ENCODE measurements at regions not wholly inside any gene's neighbourhood (a gene's known extent, or its start where the extent isn't known, plus 50 kb on each side); places are given as distances from the start of the nearest gene placed in this dataset.

GRCh38 chr5:122517091-122517490 lies 205.1 kb downstream of the SNCAIP start:
- Histone ChIP-seq H3K4me2 (ENCODE audit: extremely low read depth, insufficient read depth, low read length) (no peak overlapping the region), H3K27me3 (ENCODE audit: control insufficient read depth, insufficient read depth, low read length) (no peaks in the 10 kb centered on the region), H4K20me1 (ENCODE audit: control insufficient read depth, extremely low read depth, insufficient read depth, low read length) (no peaks in the 10 kb centered on the region), H3K9me3 (ENCODE audit: control insufficient read depth, insufficient read depth, low read depth, low read length) (no peaks in the 10 kb centered on the region), H3K79me2 (ENCODE audit: control insufficient read depth, insufficient read depth, low read length) (no peaks in the 10 kb centered on the region), H3K9ac (ENCODE audit: insufficient read depth, low read length) (no peak overlapping the region), H3K4me3 (replicated peaks in 1 of 4; ENCODE audit: control extremely low read depth in 1 of 4, insufficient read depth in 1 of 4, low read depth in 3 of 4, low read length in 4 of 4) (no peak overlapping the region), H2AFZ (ENCODE audit: low read length) (no peak overlapping the region), H3K36me3 (ENCODE audit: control insufficient read depth, insufficient read depth, low read length) (no peaks in the 10 kb centered on the region), H3K27ac (ENCODE audit: insufficient read depth, low read length) (no peak overlapping the region), H3K4me1 (ENCODE audit: control insufficient read depth, extremely low read depth, insufficient read depth, low read length) (no peaks in the 10 kb centered on the region)
- no peak for DNase-seq (ENCODE audit: low read depth in 2 of 2)
- TF ChIP-seq EZH2 (IDR thresholded peaks at IDR 0.05; ENCODE audit: low read length, missing control alignments) = no peak
- TF ChIP-seq, protein P1, sequence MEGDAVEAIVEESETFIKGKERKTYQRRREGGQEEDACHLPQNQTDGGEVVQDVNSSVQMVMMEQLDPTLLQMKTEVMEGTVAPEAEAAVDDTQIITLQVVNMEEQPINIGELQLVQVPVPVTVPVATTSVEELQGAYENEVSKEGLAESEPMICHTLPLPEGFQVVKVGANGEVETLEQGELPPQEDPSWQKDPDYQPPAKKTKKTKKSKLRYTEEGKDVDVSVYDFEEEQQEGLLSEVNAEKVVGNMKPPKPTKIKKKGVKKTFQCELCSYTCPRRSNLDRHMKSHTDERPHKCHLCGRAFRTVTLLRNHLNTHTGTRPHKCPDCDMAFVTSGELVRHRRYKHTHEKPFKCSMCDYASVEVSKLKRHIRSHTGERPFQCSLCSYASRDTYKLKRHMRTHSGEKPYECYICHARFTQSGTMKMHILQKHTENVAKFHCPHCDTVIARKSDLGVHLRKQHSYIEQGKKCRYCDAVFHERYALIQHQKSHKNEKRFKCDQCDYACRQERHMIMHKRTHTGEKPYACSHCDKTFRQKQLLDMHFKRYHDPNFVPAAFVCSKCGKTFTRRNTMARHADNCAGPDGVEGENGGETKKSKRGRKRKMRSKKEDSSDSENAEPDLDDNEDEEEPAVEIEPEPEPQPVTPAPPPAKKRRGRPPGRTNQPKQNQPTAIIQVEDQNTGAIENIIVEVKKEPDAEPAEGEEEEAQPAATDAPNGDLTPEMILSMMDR (conservative IDR thresholded peaks at IDR 0.05 in 1 of 2, IDR thresholded peaks at IDR 0.05 in 1 of 2; ENCODE audit: low read depth in 1 of 2, low read length in 2 of 2) = no peak

GRCh38 chr5:122523776-122524175 lies 211.7 kb downstream of the SNCAIP start:
- Histone ChIP-seq H3K9ac (ENCODE audit: insufficient read depth, low read length) (no peak overlapping the region), H4K20me1 (ENCODE audit: control insufficient read depth, extremely low read depth, insufficient read depth, low read length) (no peaks in the 10 kb centered on the region), H3K4me2 (ENCODE audit: extremely low read depth, insufficient read depth, low read length) (no peak overlapping the region), H2AFZ (ENCODE audit: low read length) (no peak overlapping the region), H3K27ac (ENCODE audit: insufficient read depth, low read length) (no peak overlapping the region), H3K4me3 (replicated peaks in 1 of 4; ENCODE audit: control extremely low read depth in 1 of 4, insufficient read depth in 1 of 4, low read depth in 3 of 4, low read length in 4 of 4) (no peak overlapping the region), H3K79me2 (ENCODE audit: control insufficient read depth, insufficient read depth, low read length) (no peaks in the 10 kb centered on the region), H3K36me3 (ENCODE audit: control insufficient read depth, insufficient read depth, low read length) (no peaks in the 10 kb centered on the region), H3K27me3 (ENCODE audit: control insufficient read depth, insufficient read depth, low read length) (no peaks in the 10 kb centered on the region), H3K9me3 (ENCODE audit: control insufficient read depth, insufficient read depth, low read depth, low read length) (no peaks in the 10 kb centered on the region), H3K4me1 (ENCODE audit: control insufficient read depth, extremely low read depth, insufficient read depth, low read length) (no peaks in the 10 kb centered on the region)
- DNase-seq (ENCODE audit: low read depth in 2 of 2) = no peak
- no peak for TF ChIP-seq EZH2 (IDR thresholded peaks at IDR 0.05; ENCODE audit: low read length, missing control alignments)
- TF ChIP-seq, protein P1 (conservative IDR thresholded peaks at IDR 0.05 in 1 of 2, IDR thresholded peaks at IDR 0.05 in 1 of 2; ENCODE audit: low read depth in 1 of 2, low read length in 2 of 2) = no peak

GRCh38 chr5:122527547-122527946 lies 215.5 kb downstream of the SNCAIP start:
- no peak overlapping the region for H3K4me3 ChIP-seq (replicated peaks in 1 of 4; ENCODE audit: control extremely low read depth in 1 of 4, insufficient read depth in 1 of 4, low read depth in 3 of 4, low read length in 4 of 4)
- DNase-seq (ENCODE audit: low read depth in 2 of 2) = no peak
- H3K4me2 ChIP-seq (ENCODE audit: extremely low read depth, insufficient read depth, low read length) = no peak overlapping the region
- no peak overlapping the region for H2AFZ ChIP-seq (ENCODE audit: low read length)
- H3K9ac ChIP-seq (ENCODE audit: insufficient read depth, low read length) = no peak overlapping the region
- H3K79me2 ChIP-seq (ENCODE audit: control insufficient read depth, insufficient read depth, low read length) = no peaks in the 10 kb centered on the region
- no peaks in the 10 kb centered on the region for H4K20me1 ChIP-seq (ENCODE audit: control insufficient read depth, extremely low read depth, insufficient read depth, low read length)
- H3K27ac ChIP-seq (ENCODE audit: insufficient read depth, low read length) = no peak overlapping the region
- no peaks in the 10 kb centered on the region for H3K27me3 ChIP-seq (ENCODE audit: control insufficient read depth, insufficient read depth, low read length)
- no peaks in the 10 kb centered on the region for H3K9me3 ChIP-seq (ENCODE audit: control insufficient read depth, insufficient read depth, low read depth, low read length)
- H3K4me1 ChIP-seq (ENCODE audit: control insufficient read depth, extremely low read depth, insufficient read depth, low read length) = no peaks in the 10 kb centered on the region
- TF ChIP-seq, protein P1 (conservative IDR thresholded peaks at IDR 0.05 in 1 of 2, IDR thresholded peaks at IDR 0.05 in 1 of 2; ENCODE audit: low read depth in 1 of 2, low read length in 2 of 2) = no peak
- TF ChIP-seq EZH2 (IDR thresholded peaks at IDR 0.05; ENCODE audit: low read length, missing control alignments) = no peak
- H3K36me3 ChIP-seq (ENCODE audit: control insufficient read depth, insufficient read depth, low read length) = no peaks in the 10 kb centered on the region
